A204.1 (cell line): ENCODE measurements at regions not wholly inside any gene's neighbourhood (a gene's known extent, or its start where the extent isn't known, plus 50 kb on each side); places are given as distances from the start of the nearest gene placed in this dataset.
"Not testable (repeated sequence)": the region's sequence is repeated elsewhere in the genome, so short reads cannot be mapped to it uniquely, and the experiment has no call there.

Source experiments
- FAIRE-seq: peaks from 2 replicates; lab custom pipeline; 2012; peaks lifted over from hg19 to GRCh38; lab: Jason Lieb, UNC

GRCh38 chr1:38210021-38210894 is 163.7 kb upstream of the POU3F1 start:
- FAIRE-seq: no peak

GRCh38 chr1:38208716-38209632 is 162.4 kb upstream of the POU3F1 start:
- FAIRE-seq: no peak

GRCh38 chr1:38207906-38208305 is 161.3 kb upstream of the POU3F1 start:
- no peak for FAIRE-seq

- FAIRE-seq: no peak
Measured at GRCh38 chr1:38207275-38207674, 160.7 kb upstream of the POU3F1 start.

- FAIRE-seq: no peak
Measured at GRCh38 chr1:38204698-38205097, 158.1 kb upstream of the POU3F1 start.

- no peak for FAIRE-seq
Measured at GRCh38 chr1:38203441-38203840, 156.8 kb upstream of the POU3F1 start.

- no peak for FAIRE-seq
Measured at GRCh38 chr1:38201431-38201830, 154.8 kb upstream of the POU3F1 start.

GRCh38 chr1:38198621-38199020 is 152.0 kb upstream of the POU3F1 start:
- FAIRE-seq: no peak

GRCh38 chr1:38198099-38198498 is 151.5 kb upstream of the POU3F1 start:
- FAIRE-seq: no peak

GRCh38 chr1:38197312-38198061 is 150.9 kb upstream of the POU3F1 start:
- FAIRE-seq: no peak

- no peak for FAIRE-seq
Measured at GRCh38 chr1:38194472-38194871, 147.9 kb upstream of the POU3F1 start.

GRCh38 chr1:38193040-38193439 is 146.4 kb upstream of the POU3F1 start:
- FAIRE-seq: no peak

- no peak for FAIRE-seq
Measured at GRCh38 chr1:38191461-38191860, 144.9 kb upstream of the POU3F1 start.

GRCh38 chr1:38190983-38191382 is 144.4 kb upstream of the POU3F1 start:
- no peak for FAIRE-seq

- no peak for FAIRE-seq
Measured at GRCh38 chr1:38187552-38187951, 141.0 kb upstream of the POU3F1 start.

- FAIRE-seq: no peak
Measured at GRCh38 chr1:38186566-38186965, 140.0 kb upstream of the POU3F1 start.

GRCh38 chr1:38185913-38186312 is 139.3 kb upstream of the POU3F1 start:
- no peak for FAIRE-seq

GRCh38 chr1:38183747-38184146 is 137.2 kb upstream of the POU3F1 start:
- no peak for FAIRE-seq

GRCh38 chr1:38183096-38183495 is 136.5 kb upstream of the POU3F1 start:
- no peak for FAIRE-seq

- FAIRE-seq: not testable (repeated sequence)
Measured at GRCh38 chr1:38180388-38180787, 133.8 kb upstream of the POU3F1 start.

- FAIRE-seq: no peak
Measured at GRCh38 chr1:38179483-38179882, 132.9 kb upstream of the POU3F1 start.

- no peak for FAIRE-seq
Measured at GRCh38 chr1:38178216-38178615, 131.6 kb upstream of the POU3F1 start.
